NCI-H460 (cell line): ENCODE measurements at regions not wholly inside any gene's neighbourhood (a gene's known extent, or its start where the extent isn't known, plus 50 kb on each side); places are given as distances from the start of the nearest gene placed in this dataset.
"Not testable (repeated sequence)": the region's sequence is repeated elsewhere in the genome, so short reads cannot be mapped to it uniquely, and the experiment has no call there.

Experiments
- DNase-seq: peaks from one replicate; pipeline ENCODE4 v3.0.0-alpha.2; 2016; ENCODE audit warnings: low read depth; ENCODE audit errors: extremely low read depth

DNA sequence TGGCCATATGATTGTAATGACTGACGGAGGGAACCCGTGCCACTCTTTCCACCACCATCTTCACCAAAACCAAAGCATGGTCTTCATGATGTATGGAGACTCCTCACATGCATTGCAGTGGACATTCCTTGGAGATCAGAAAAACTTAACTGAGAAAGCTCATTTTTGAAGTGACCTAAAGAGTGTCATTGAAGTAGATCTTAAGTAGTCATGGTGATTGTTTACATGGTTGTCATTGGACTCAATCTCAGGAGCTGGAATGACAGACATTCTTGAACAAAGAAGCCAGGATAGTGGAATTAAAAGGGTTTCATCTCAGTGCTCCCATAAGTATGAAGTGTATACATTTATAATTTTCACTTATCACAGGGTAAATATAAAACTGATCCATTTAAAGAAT, 236.7 kb upstream of the IPO5 start:
- no peak for DNase-seq

DNA sequence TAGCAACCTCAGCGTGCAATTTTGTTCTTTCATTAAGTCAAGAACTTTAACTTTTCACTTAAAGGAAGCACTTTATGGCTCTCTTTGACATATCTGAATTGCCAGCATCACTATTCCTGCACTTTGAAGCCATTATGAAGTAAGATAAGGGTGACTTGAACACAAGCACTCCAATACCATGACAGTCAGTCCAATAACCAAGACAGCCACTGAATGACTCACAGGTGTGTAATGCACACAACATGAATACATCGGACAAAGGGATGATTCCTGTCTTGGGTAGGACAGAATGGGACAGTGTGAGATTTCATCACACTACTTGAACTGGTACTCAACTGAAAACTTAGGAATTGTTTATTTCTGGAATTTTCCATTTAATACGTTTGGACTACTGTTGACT, 233.7 kb upstream of the IPO5 start:
- no peak for DNase-seq

DNA sequence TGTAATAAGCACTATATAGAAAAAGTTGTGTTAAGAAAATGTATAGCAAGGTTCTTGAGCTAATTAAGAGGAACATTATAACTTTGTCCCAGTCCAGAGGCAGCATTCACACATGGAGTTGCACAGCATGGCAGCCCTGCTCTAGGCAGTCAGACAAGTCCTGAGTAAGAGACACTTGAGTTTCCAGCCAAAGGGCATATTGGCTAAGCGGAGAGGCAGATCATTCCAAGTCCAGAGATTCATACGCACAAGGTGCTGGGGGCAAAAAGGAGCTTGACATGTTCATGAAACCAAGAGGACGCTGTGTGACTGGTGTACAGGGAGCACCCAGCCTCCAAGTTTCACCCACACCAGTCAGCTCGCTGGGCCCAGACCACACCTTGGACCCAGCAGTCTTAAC, 232.6 kb upstream of the IPO5 start:
- DNase-seq, result no peak

DNA sequence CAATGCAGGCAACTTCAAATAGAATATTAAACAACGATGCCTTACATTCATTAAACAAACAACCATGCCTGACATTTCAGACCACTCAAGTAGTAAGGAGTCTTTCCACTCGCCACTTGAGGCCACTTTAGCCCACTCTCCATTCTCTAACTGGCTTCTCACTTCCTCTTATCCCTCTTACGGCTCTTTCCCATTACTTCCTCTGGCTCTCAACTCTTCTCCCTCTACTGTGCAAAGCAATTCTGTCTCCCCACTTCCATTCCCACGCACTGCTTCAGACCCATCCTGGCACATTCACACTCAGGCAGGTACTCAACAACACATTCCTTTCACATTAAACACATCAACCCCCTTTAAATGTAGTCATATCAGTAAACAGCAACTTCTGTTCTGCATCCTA, 229.8 kb upstream of the IPO5 start:
- DNase-seq, result no peak

DNA sequence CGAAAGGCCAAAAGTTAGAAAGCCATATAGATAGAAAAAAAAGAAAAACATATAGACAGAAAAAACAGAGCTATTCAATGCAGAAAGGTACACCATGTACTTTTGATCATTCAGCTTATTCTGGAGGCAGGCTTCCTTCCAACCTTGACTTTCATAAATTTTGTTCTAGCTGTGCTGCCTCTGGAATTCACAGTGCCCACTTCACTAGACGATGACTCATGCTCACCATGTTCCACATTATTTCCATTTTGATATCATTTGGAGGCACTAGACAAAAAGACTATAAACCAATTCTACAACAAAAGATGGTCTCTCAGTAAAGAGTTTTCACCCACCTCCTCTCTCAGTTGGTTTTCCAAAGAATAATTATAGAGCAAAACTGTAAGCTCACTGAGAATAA, 229.0 kb upstream of the IPO5 start:
- DNase-seq, result no peak

DNA sequence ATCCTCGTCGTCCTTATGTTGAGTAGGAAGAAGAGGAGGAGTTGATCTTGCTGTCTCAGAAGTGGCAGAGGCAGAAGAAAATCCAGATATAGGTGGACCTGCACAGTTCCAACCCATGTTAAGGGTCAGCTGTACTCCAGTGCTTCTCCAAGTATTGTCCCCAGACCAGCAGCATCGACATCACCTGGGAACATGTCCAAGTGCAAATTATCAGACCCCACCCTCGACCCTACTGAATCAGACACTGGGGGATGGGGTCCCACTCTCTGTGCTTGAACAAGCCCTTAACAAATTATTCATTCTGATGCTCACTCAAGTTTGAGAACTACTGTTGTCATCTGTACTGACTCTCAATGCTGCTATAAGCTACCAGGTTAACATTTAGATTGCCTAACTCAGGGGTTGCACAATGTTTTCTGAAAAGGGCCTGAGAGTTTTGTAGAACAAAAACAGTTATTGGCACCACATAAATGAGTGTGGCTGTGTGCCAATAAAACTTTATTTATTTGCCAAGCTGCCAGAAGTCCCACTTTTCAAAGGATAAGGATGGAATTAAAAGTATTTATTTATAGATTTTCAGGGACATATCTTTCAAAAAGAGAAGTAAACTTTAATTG, 226.7 kb upstream of the IPO5 start:
- DNase-seq, result no peak

DNA sequence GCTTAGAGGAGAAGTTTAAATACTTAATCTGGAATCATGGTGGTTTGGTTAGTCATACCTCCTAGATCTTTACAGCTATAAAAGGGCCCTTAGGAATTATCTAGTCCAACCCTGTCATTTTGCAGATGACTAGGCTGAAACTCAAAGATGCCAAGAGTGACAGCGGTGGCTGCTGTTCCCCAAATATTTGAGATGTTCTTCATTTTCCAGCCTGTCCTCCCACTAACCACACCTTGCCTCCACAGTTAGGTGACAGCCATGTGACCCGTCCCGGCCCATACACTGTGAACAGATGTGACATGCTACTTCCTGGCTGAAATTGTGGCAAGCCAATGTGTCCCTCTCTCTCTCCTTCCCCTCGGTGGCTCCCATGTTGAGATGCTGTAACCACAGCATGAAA, 225.5 kb upstream of the IPO5 start:
- no peak for DNase-seq

DNA sequence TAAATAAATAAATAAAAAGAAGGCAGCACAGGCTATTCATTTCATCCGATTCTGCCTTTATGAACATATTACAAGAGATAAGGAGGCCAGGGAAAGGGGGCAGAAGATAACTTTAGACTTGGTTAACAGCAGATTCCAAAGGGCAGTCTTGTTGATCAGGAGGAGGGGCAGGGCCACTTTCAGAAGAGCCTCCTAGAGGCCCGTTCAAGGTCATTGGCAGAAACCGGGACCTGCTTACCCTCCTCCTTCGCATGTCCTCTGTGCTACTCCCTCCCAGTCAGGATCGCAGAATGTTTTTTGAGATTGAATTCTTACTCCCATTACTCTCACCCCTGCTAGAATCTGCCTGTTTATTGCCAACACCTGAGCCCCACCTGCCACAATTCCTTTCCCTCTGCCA, 217.0 kb upstream of the IPO5 start:
- DNase-seq, result no peak

DNA sequence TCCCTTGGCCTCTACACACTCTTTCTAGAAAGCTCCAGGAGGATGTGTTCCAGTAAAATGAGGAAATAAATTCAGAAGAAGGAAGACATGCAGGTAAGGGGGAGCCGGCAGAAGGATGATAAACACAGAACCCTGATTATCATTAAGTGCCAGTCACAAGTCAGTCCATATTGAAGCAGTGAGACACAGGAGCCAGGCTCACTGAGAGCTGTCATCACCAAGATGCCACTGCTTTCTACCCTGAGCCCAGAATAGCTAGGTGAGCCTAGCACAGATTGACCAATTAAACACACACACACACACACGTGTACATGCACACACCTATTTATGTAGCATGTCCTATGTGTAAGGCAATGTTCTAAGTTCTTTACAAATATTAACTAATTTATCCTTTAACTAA, 211.4 kb upstream of the IPO5 start:
- no peak for DNase-seq

DNA sequence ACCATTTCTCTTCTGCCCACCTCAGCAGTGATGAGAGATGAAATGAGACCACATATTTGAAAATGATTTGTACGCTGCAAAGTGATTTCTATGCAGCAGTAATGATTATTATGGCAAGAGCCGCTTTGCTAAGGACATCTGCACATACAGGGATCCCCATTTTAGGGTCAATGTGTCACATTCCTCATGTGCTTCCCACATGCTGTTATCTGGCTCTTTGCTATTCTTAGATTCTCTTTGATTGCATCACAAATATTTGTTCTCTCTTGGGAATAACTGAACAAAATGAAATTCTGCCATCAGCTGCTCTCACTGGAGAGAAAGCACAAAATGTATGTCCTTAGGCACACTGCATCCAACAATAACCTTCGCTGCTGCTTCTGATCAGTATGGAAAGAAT, 209.5 kb upstream of the IPO5 start:
- DNase-seq, result no peak

DNA sequence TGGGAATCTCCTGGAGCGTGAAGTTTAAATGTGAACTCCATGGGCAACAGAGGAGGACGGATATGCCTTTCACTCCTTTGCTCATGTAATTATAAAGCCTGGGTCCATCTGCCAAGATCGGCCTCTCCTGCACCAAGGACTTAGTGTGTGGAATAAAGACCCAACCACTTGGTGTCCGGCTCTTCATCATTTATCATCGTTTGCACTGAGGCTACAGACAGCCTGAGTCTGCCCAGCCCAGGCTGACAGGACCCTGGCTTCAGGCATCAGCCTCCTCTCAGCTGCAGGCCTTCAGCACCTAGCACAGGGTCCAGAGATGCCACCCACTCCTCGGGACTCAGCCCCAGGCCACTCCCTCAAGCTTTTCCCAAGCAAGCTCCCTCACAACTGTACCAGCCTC, 206.8 kb upstream of the IPO5 start:
- DNase-seq, result no peak

DNA sequence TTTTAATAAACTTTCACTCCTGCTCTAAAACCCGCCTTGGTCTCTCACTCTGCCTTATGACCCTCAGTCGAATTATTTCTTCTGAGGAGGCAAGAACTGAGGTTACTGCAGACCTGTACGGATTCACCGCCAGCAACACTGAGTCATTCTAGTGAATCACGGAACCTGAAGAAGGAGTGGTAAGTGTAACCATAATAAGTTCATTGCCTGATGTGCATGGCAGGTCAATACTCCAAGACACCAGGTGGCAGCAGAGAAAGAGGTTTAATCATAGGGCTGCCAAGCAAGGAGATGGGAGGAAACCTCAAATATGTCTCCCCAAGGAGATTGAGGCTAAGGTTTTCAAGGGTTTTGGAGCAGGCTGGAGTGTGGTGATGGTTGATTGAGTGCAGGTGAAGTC, 204.3 kb upstream of the IPO5 start:
- DNase-seq, result no peak

DNA sequence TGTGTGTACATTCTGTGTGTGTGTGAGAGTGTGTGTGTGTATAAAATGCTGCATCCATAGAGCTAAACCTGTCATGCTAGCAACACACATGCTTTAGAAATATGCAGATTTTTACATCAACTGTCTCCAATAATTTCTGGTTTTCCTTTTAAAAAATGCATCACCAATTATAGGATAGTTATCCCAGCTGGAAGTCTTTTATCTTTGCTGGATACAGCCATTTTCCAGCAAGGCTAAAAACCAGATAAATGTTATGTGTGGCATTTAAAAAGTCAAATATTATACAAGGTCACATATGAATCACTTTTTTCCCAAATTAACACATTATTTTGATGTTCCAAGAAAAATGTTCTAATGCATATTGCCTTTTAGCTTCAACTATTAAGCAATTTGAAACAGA, 202.0 kb upstream of the IPO5 start:
- DNase-seq, result no peak

DNA sequence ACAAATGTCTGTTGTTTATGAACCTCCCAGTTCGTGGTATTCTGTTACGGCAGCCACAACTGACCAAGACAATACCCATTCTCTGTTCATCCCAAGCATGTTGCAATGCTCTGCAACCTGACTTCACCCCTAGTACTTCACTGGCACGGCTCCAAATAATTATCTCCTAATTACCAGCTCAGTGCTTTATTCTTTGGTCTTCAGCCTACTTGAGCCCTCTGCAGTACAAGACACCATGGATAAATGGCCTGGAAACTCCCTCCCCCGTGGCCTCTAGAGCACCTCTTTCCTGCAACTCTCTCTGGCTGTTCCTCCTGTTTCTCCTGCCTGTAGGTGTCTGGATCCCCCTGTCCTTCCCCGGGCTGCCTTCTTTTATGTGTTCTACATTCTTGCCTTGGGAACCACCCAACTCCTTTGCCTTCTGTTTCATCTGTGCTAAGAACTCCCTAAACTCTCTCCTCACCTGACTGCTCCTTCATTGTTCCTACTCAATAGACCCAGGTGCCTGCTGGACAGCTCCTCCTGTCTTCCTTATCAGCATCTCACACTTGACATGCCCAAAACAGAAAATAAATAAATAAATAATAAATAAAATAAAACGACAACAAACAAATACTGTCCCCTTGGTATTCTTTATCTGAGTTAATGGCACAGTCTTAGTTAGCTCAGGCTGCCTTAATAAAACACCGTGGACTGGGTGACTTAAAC, 200.4 kb upstream of the IPO5 start:
- no peak for DNase-seq

DNA sequence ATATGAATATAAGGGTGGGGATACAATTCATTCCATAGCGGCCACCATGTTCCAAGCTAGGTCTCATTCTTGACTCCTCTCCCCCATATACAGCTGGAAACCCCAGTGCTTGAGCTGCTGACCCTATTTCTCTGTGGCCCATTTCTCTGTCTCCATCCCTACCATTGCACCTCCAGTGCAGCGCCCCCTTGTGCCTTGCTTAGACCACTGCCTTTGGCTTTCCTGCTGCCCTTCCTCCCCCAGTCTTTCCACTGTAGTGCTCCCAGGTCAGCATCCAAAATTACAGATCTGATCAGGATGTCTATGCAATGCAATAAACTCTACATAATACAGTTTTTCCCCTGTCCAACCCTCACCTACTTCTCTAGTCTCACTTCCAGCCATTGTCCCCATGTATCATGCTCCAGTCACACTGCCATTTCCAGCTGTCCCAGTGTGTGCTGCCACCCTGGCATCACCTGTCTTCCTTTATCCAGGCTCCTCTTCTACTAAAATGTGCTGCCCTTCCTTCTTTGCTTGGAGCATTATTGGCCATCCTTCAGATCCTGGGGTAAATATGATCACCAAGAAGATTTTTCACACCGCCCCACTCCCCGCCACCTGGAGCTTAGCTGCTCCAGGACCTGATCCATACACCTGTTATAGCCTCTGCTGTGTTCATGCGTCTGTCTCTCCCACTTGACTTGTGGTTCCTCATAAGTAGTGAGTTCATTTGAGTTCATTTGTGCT, 199.4 kb upstream of the IPO5 start:
- DNase-seq, result no peak

DNA sequence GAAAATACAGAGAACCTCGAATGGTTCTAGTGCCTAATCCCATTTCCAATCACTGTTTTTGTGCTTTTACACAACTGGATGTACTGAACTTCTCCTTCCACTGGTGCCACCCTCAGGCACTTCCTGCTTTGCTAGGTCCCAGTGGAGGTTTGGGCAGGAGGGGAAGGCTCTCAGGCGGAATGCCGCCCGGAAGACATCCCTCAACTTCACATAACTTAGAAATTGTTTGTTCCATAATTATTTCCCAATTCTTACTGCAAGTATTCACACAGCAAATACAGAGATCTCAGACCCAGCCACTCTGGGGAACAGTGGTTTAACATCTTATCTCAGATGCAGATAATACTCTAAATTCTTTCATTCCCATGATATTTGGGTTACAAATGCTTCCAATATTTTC, 195.7 kb upstream of the IPO5 start:
- DNase-seq, result no peak

DNA sequence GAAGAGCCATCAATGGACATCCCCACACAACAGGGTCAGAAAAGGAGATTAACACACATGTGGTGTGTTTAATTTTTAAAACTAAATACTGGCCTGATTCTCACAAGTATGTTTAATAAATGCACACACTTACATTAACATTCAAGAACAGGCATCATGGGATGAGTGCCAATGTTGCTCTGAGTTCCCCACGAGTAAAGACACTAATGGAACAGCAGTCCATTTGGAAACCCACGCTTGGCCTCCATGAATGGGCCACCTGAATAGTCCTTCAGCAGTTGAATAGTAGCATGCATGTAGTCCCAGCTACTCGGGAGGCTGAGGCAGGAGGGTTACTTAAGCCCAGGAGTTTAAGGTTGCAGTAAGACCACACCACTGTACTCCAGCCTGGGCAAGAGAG, 195.2 kb upstream of the IPO5 start:
- DNase-seq, result no peak

DNA sequence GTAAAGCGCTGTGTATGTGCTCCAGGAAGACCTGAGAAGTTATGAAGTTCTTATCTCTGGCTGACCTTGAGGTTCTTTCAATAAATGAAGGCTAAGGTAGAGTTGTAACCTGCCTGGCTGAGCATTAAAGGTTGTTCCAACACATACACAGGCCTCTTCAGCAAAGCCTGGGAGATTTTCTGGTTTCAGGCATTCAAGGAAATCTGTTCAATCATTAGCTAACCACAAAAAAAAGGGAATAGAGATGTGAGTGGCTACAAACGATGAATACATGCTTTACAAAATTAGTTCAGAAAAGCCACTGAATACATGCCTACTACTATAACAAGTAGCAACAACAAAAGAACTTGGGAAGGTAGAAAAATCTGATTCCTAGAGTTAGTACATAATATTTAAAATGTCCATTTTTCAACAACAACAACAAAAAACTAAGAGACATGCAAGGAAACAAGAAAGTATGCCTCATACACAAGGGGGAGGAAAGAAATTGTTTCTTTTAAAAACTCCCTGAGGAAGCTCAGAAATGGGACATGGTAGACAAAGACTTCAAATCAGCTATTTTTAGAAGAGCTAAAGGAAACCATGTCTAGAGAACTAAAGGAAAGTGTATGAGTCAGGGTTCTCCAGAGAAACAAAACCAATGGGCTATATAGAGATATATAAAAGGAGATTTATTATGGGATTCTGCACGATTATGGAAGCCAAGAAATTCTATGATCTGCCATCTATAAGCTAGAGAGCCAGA, 191.5 kb upstream of the IPO5 start:
- no peak for DNase-seq

DNA sequence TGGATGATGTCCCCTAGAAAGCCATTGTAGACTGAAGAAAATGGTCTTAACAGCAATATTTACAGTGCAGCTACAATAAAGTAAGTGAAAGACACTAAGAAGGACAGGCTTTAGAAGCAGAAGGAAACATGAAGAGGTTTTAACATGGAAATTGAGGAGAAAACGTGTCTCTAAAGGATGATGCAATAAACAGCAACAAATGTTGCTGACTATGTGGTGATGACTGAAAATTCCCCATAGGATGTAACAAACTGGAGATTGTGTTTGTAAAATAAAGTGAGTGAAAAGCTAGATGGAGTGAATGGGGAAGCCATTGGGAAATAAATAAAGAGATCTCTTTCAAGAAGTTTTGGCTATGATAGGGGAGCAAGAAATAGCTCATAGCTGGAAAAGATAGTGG, 186.7 kb upstream of the IPO5 start:
- DNase-seq, result no peak

DNA sequence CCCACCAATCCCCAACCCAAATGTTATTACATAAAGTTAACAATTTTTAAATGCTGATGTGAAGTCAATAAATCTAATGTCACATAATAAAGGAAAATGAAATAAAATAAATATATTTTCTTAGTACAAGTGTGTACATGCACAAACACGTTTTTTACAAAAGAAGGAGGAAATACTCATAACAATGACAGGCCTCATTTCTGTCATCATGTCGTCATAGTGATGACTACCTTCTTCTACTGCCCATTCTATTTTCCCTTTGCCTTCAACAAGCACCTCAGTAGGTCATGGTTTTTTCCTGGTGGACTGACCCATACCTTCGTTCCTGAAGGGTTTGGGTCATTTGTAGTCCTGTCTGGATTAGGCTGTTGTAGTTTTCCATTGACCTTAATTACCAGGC, 185.3 kb upstream of the IPO5 start:
- DNase-seq, result no peak

DNA sequence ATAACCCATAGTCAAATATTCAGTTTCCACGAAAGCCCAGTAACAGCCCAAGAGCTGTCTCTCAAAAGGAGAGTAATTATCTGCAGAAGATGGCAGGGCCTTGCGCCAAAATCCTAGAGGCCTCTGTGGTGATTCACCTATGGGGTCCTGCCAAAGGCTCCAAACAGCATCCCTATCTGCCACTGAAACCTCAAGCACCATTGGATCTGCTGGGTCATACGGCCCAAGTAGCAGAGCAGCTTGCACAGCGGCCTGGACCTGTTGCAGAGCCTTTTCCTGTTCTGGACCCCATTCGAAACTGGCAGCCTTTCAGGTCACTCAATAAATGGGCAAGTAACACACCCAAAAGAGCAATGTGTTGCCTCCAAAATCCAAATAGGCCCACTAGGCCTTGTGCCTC, 183.2 kb upstream of the IPO5 start:
- DNase-seq, result not testable (repeated sequence)

DNA sequence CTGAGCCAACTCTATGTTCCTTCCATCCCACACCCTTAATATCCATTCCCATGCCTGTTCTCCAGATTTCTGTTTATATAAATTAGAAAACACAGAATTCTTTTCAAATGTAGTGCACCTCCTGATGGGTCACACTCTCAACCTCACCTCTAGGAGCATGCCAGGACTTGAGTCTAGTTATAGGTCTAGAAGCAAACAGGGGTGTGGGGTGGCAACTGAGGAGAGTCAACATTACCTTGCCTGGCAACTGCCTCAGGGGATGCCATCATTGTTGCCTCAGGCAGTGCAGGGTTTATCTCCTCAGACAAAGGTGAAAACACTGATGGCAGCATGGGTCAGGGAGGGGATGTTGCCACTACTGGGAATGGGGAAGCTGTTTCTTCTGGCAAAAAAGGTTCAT, 181.0 kb upstream of the IPO5 start:
- DNase-seq, result not testable (repeated sequence)
